ENCODE measurements at regions not wholly inside any gene's neighbourhood (a gene's known extent, or its start where the extent isn't known, plus 50 kb on each side); places are given as distances from the start of the nearest gene placed in this dataset.

- H3K4me1 Mint-ChIP-seq, result no peaks in the 10 kb centered on the region
- no peaks in the 10 kb centered on the region for H3K36me3 Mint-ChIP-seq (ENCODE audit: low read depth)
- no peaks in the 10 kb centered on the region for H3K9me3 Mint-ChIP-seq
- peaks cover 14% of the 10 kb centered on the region for H3K27me3 Mint-ChIP-seq (ENCODE audit: low read depth, poor library complexity)
- no peak overlapping the region for H3K4me3 Mint-ChIP-seq
- TF ChIP-seq CTCF (IDR thresholded peaks at IDR 0.05), result no peak
- no peak overlapping the region for H3K27ac Mint-ChIP-seq
- no peak for DNase-seq
Observed at GRCh38 chr18:34965566-34965965, 75.6 kb upstream of the MAPRE2 start.

DNA sequence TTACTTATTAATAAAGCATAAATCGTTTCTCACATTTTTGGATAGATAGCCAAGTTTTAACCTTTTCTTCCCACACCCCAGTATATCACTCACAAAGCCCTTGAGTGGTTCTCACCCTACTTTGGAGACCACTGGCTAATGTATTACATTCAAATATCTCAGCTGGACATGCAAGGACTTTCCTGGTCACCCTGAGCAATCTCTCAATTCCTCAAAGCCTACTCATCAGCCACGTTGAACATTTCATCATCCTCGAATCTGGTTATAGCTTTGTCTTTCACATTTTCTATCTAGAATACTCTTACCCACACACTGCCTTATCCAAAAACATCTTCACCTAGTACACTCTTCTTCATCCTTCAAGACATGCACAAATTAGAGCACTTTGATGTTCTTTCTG, 71.1 kb upstream of the MAPRE2 start:
- no peak for DNase-seq
- no peaks in the 10 kb centered on the region for H3K36me3 Mint-ChIP-seq (ENCODE audit: low read depth)
- H3K27ac Mint-ChIP-seq, result no peak overlapping the region
- no peaks in the 10 kb centered on the region for H3K4me1 Mint-ChIP-seq
- H3K9me3 Mint-ChIP-seq, result peaks cover 6% of the 10 kb centered on the region
- TF ChIP-seq CTCF (IDR thresholded peaks at IDR 0.05), result no peak
- no peak overlapping the region for H3K4me3 Mint-ChIP-seq
- peaks cover 50% of the 10 kb centered on the region for H3K27me3 Mint-ChIP-seq (ENCODE audit: low read depth, poor library complexity)

DNA sequence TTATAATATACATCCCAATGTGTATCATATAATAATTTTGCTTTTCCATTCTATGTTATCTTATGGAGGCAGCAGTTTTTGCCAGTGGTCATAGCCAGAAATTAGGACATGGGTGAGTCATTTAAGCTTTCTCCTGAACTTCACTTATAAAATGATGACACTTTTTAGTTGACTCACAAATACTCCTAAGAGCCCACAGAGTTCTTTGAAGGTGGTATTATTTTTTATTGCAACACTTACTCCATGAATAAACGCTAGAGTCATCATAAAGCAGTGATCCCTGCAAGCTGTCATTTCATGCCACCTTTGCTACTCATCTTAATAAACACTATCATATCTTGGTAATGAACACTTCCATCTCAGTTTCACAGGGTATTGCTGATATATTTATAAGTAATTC, 69.9 kb upstream of the MAPRE2 start:
- DNase-seq, result no peak
- peaks cover 62% of the 10 kb centered on the region for H3K27me3 Mint-ChIP-seq (ENCODE audit: low read depth, poor library complexity)
- H3K9me3 Mint-ChIP-seq, result peaks cover 6% of the 10 kb centered on the region
- no peak for TF ChIP-seq CTCF (IDR thresholded peaks at IDR 0.05)
- H3K27ac Mint-ChIP-seq, result no peak overlapping the region
- H3K4me3 Mint-ChIP-seq, result no peak overlapping the region
- H3K36me3 Mint-ChIP-seq (ENCODE audit: low read depth), result no peaks in the 10 kb centered on the region
- H3K4me1 Mint-ChIP-seq, result peaks cover 5% of the 10 kb centered on the region

DNA sequence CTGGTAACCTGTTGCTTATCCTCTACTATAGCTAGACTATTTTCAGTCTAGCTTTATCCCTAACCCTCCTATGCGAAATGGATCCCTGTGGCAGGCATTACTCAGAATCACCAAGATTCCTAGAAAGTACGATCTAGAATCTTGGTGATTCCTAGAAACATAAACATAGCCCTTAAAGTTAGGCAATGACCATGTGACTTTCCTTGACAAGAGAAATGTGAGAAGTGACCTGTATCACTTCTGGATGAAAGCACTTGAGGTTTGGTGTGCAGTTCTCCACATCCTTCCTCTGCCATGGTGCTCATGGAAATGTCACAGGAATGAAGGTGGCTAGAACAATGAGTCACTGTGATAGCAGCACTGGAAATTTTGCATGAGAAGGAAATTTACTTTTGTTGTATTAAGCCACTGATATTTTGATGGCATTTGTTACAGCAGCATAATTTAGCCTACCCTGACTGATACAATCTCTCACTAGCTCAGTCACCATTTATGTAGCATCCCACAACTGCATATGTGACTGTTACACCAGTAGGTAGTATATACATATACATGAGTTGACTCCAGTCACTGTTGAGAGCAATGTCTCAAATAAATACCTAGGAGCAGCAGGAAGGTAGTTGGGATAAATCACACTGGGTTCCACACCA, 68.3 kb upstream of the MAPRE2 start:
- Mint-ChIP-seq H3K27me3 (ENCODE audit: low read depth, poor library complexity) (peaks cover 74% of the 10 kb centered on the region), H3K36me3 (ENCODE audit: low read depth) (no peaks in the 10 kb centered on the region), H3K4me3 (no peak overlapping the region), H3K9me3 (peaks cover 6% of the 10 kb centered on the region), H3K4me1 (peaks cover 11% of the 10 kb centered on the region), H3K27ac (no peak overlapping the region)
- TF ChIP-seq CTCF (IDR thresholded peaks at IDR 0.05), result no peak
- no peak for DNase-seq

DNA sequence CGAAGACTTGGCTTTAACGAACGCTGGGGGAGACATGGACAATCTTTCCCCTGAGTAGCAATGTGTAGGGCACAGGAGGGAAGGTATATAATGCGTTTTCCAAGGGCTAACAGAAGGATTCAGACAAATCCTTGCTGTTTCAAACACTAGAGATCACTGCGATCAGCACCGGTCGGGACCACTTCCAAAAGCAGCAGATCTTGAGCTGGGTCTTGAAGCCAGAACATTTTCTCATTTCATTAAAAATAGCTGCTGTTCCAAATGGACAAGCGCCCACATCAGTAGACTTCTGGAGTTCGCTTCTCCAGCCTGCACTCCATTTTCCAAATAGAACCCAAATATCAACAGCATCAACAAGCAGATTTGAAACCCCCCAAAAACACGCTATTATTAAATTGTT, 65.1 kb upstream of the MAPRE2 start:
- Mint-ChIP-seq H3K27me3 (ENCODE audit: low read depth, poor library complexity) (peaks cover 89% of the 10 kb centered on the region), H3K9me3 (peaks cover 6% of the 10 kb centered on the region), H3K36me3 (ENCODE audit: low read depth) (no peaks in the 10 kb centered on the region), H3K4me1 (peaks cover 29% of the 10 kb centered on the region), H3K4me3 (peak overlapping the region; percentile 84), H3K27ac (no peak overlapping the region)
- no peak for DNase-seq
- TF ChIP-seq CTCF (IDR thresholded peaks at IDR 0.05), result no peak

- Mint-ChIP-seq H3K9me3 (peaks cover 6% of the 10 kb centered on the region), H3K27ac (no peak overlapping the region), H3K27me3 (ENCODE audit: low read depth, poor library complexity) (peaks cover 89% of the 10 kb centered on the region), H3K36me3 (ENCODE audit: low read depth) (no peaks in the 10 kb centered on the region), H3K4me3 (peak overlapping the region; percentile 84), H3K4me1 (peaks cover 29% of the 10 kb centered on the region)
- no peak for DNase-seq
- no peak for TF ChIP-seq CTCF (IDR thresholded peaks at IDR 0.05)
Observed at GRCh38 chr18:34976534-34976898, 64.7 kb upstream of the MAPRE2 start.

Data from nephron progenitor cell (in vitro differentiated cells).